HCT116 (cell line): ENCODE measurements at regions not wholly inside any gene's neighbourhood (a gene's known extent, or its start where the extent isn't known, plus 50 kb on each side); places are given as distances from the start of the nearest gene placed in this dataset.
A peak's percentile ranks its signal among the peaks of the same experiment; 100 is the strongest.

ENCODE experiments used
- ATAC-seq: fragments of 200-7000 bp; cut with Tn5 transposase; 2 replicates; pipeline ENCODE4 v1.9.1; 2020; ENCODE audit warnings: mild to moderate bottlenecking, moderate library complexity
- BruUV-seq: library from RNA; stranded (reverse); fragments of 400-500 nt; replicated peaks from 2 replicates; lab custom pipeline; 2021; lab: Mats Ljungman, UMichigan
- CTCF ChIA-PET: fragments of 300-600 bp; sonication (Branson Sonifier 250); formaldehyde crosslinking; loops from one replicate; lab custom pipeline; 2021; ENCODE audit warnings: antibody characterized with exemption; lab: Charles Lee
- POLR2A ChIA-PET: fragments of 300-600, 350-600 bp; sonication (Branson Sonifier 250); formaldehyde crosslinking; loops from one replicate; lab custom pipeline; 2021; ENCODE audit warnings: antibody characterized with exemption; lab: Charles Lee
- RAD21 ChIA-PET, 2 experiments: fragments of 300-600 bp; sonication (Branson Sonifier 250); formaldehyde crosslinking; loops; one replicate each; lab custom pipeline; 2023; ENCODE audit warnings: low total read pairs in 2 of 2; ENCODE audit not compliant: uncharacterized antibody in 2 of 2, unreplicated experiment in 2 of 2, low non-redundant PET in 1 of 2; lab: Charles Lee
- DNase-seq: peaks from one replicate; pipeline ENCODE4 v3.0.0-alpha.2; 2010; ENCODE audit warnings: low read depth, low spot score
- H2AFZ ChIP-seq: fragments of 200-600 bp; shearing (Covaris generic), sonication (generic); 2 replicates; pipeline ENCODE4 v1.6.1; 2017; ENCODE audit warnings: low read depth, mixed run types, mixed read lengths, antibody characterized with exemption, low read length; ENCODE audit not compliant: poor library complexity, severe bottlenecking
- H3K27ac ChIP-seq: 2 replicates; pipeline ENCODE4 v1.5.1; 2012; ENCODE audit warnings: low read depth, low read length
- H3K27me3 ChIP-seq: fragments of 200-600 bp; sonication (generic); 2 replicates; pipeline ENCODE4 v1.6.1; 2016; ENCODE audit warnings: mixed run types, low read length, mixed read lengths; ENCODE audit not compliant: insufficient read depth
- H3K36me3 ChIP-seq, 2 experiments: fragments of 200-500 bp in 1 of 2; fragments of 200-600 bp in 1 of 2; sonication (Bioruptor generic) in 1 of 2; sonication (generic) in 1 of 2; 2 replicates each; pipeline versions ENCODE4 v1.5.1 to v1.6.1; 2014 to 2016; ENCODE audit warnings: low read length in 2 of 2, inconsistent platforms in 1 of 2, mixed read lengths in 1 of 2, mixed run types in 1 of 2; ENCODE audit not compliant: insufficient read depth in 2 of 2, control insufficient read depth in 1 of 2
- H3K4me1 ChIP-seq, 2 experiments: fragments of 200-600 bp in 1 of 2; sonication (generic) in 1 of 2; 2 replicates each; pipeline versions ENCODE4 v1.5.1 to v1.6.1; 2012 to 2017; ENCODE audit warnings: low read length in 2 of 2, inconsistent platforms in 1 of 2, mild to moderate bottlenecking in 1 of 2, mixed read lengths in 1 of 2, mixed run types in 1 of 2, moderate library complexity in 1 of 2; ENCODE audit not compliant: insufficient read depth in 2 of 2, control insufficient read depth in 1 of 2
- H3K4me2 ChIP-seq: fragments of 200-600 bp; sonication (generic); 2 replicates; pipeline ENCODE4 v1.6.1; 2017; ENCODE audit warnings: mixed run types, low read length, mixed read lengths
- H3K4me3 ChIP-seq, 2 experiments: fragments of 200-600 bp in 1 of 2; sonication (generic) in 1 of 2; replicated peaks in 1 of 2; 2 replicates each; pipeline ENCODE4 v1.5.1; 2011 to 2016; ENCODE audit warnings: low read length in 2 of 2, control low read depth in 1 of 2, low read depth in 1 of 2, mild to moderate bottlenecking in 1 of 2, mixed read lengths in 1 of 2, mixed run types in 1 of 2
- H3K79me2 ChIP-seq: fragments of 200-600 bp; sonication (generic); 2 replicates; pipeline ENCODE4 v1.6.1; 2017; ENCODE audit warnings: mild to moderate bottlenecking, mixed run types, low read length, moderate library complexity, mixed read lengths; ENCODE audit not compliant: insufficient read depth
- H3K9ac ChIP-seq: fragments of 200-600 bp; sonication (generic); 2 replicates; pipeline ENCODE4 v1.6.1; 2016; ENCODE audit warnings: low read length, mixed read lengths
- H3K9me2 ChIP-seq: fragments of 200-600 bp; sonication (generic), shearing (Covaris generic); 2 replicates; pipeline ENCODE4 v1.6.1; 2017; ENCODE audit warnings: mixed run types, mild to moderate bottlenecking, moderate library complexity; ENCODE audit not compliant: insufficient read depth
- H3K9me3 ChIP-seq, 2 experiments: fragments of 200-500 bp in 1 of 2; fragments of 200-600 bp in 1 of 2; sonication (Bioruptor generic) in 1 of 2; sonication (generic) in 1 of 2; 2 replicates each; pipeline ENCODE4 v1.6.1; 2014 to 2017; ENCODE audit warnings: low read length in 2 of 2, mixed read lengths in 2 of 2, inconsistent platforms in 1 of 2, low read depth in 1 of 2, mild to moderate bottlenecking in 1 of 2, mixed run types in 1 of 2, moderate library complexity in 1 of 2; ENCODE audit not compliant: control insufficient read depth in 1 of 2, insufficient read depth in 1 of 2
- H4K20me1 ChIP-seq: fragments of 200-600 bp; sonication (generic), shearing (Covaris generic); 2 replicates; pipeline ENCODE4 v1.6.1; 2017; ENCODE audit warnings: mixed run types, mild to moderate bottlenecking, moderate library complexity; ENCODE audit not compliant: insufficient read depth
- CBX3 ChIP-seq: IDR thresholded peaks from 2 replicates; pipeline ENCODE4 v1.6.1; 2012; ENCODE audit warnings: low read depth
- ELF1 ChIP-seq: IDR thresholded peaks from 2 replicates; pipeline ENCODE4 v1.6.1; 2012; ENCODE audit warnings: low read depth, borderline replicate concordance
- EZH2phosphoT487 ChIP-seq: fragments of 200-600 bp; IDR thresholded peaks from 2 replicates; pipeline ENCODE4 v1.6.1; 2018; ENCODE audit warnings: antibody characterized with exemption, borderline replicate concordance
- POLR2AphosphoS5 ChIP-seq: IDR thresholded peaks from 2 replicates; pipeline ENCODE4 v1.6.1; 2011; ENCODE audit warnings: mild to moderate bottlenecking, low read depth, low read length, moderate library complexity
- RAD21 ChIP-seq: IDR thresholded peaks from 2 replicates; pipeline ENCODE4 v1.6.1; 2012; ENCODE audit warnings: low read depth, mild to moderate bottlenecking
- SP1 ChIP-seq: IDR thresholded peaks from 2 replicates; pipeline ENCODE4 v1.6.1; 2012; ENCODE audit warnings: low read depth
- SRF ChIP-seq: IDR thresholded peaks from 2 replicates; pipeline ENCODE4 v1.6.1; 2012; ENCODE audit warnings: low read depth
- intact Hi-C: fragments of 100-400 bp; cut with micrococcal nuclease; formaldehyde crosslinking; loops from 2 replicates; pipeline ENCODE4 v1.10.0; 2022
- TF ChIP-seq, protein P1 (sequence below): IDR thresholded peaks from 2 replicates; pipeline ENCODE4 v1.6.1; 2011; ENCODE audit warnings: mild to moderate bottlenecking, low read length, moderate library complexity; ENCODE audit not compliant: insufficient replicate concordance; ENCODE audit errors: extremely low read depth
- TF ChIP-seq, protein P2 (sequence below), 3 experiments: fragments of 200-600 bp in 1 of 3; sonication (generic) in 1 of 3; IDR thresholded peaks in 2 of 3; conservative IDR thresholded peaks in 1 of 3; 2 replicates each; pipeline ENCODE4 v1.5.1; 2012 to 2017; ENCODE audit warnings: low read depth in 2 of 3, low read length in 2 of 3, antibody characterized with exemption in 1 of 3, borderline replicate concordance in 1 of 3, control low read depth in 1 of 3, mild to moderate bottlenecking in 1 of 3, mixed read lengths in 1 of 3, mixed run types in 1 of 3, moderate library complexity in 1 of 3; ENCODE audit not compliant: insufficient read depth in 1 of 3

DNA sequence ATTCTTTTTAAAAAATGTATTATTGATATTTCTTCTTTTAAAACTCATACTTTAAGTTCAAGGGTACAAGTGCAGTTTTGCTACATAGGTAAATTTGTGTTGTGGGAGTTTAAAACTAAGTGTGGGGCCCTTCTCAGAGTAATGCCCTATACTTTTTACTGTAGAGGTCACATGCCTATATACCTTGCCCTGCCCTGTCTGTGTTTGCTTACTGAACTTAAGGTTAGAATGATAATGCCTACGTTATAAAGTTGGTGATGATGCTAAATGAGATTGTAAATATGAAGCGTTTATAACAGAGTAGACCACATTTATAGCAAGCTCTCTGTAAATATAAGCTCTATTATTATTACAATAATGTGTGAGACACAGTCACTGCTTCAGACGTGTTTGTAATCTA, 261.9 kb downstream of the RASSF9 start:
- no peaks in the 10 kb centered on the region for H3K9me3 ChIP-seq
- H4K20me1 ChIP-seq = no peaks in the 10 kb centered on the region
- H3K4me2 ChIP-seq = no peak overlapping the region
- ChIA-PET RAD21 (no interaction called here), POLR2A (no interaction called here), CTCF (interaction anchor here (0.9 to 4.1 kb wide), 5 partner anchors 11 to 347 kb away, joined by 3 to 70 read pairs (median 4); no protein-coding TSS in a partner anchor)
- no peak overlapping the region for H2AFZ ChIP-seq
- no peaks in the 10 kb centered on the region for H3K36me3 ChIP-seq
- H3K27me3 ChIP-seq = no peaks in the 10 kb centered on the region
- H3K4me3 ChIP-seq = no peak overlapping the region
- TF ChIP-seq SRF (no peak), SP1 (no peak), POLR2AphosphoS5 (no peak)
- TF ChIP-seq, protein P1, sequence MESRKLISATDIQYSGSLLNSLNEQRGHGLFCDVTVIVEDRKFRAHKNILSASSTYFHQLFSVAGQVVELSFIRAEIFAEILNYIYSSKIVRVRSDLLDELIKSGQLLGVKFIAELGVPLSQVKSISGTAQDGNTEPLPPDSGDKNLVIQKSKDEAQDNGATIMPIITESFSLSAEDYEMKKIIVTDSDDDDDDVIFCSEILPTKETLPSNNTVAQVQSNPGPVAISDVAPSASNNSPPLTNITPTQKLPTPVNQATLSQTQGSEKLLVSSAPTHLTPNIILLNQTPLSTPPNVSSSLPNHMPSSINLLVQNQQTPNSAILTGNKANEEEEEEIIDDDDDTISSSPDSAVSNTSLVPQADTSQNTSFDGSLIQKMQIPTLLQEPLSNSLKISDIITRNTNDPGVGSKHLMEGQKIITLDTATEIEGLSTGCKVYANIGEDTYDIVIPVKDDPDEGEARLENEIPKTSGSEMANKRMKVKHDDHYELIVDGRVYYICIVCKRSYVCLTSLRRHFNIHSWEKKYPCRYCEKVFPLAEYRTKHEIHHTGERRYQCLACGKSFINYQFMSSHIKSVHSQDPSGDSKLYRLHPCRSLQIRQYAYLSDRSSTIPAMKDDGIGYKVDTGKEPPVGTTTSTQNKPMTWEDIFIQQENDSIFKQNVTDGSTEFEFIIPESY = no peak
- no TSS peak for BruUV-seq
- H3K4me1 ChIP-seq = no peaks in the 10 kb centered on the region
- no peak for ATAC-seq
- DNase-seq = no peak
- no peaks in the 10 kb centered on the region for H3K9me2 ChIP-seq
- intact Hi-C loops = no loop called here
- H3K27ac ChIP-seq = no peak overlapping the region
- no peak overlapping the region for H3K9ac ChIP-seq
- no peaks in the 10 kb centered on the region for H3K79me2 ChIP-seq

DNA sequence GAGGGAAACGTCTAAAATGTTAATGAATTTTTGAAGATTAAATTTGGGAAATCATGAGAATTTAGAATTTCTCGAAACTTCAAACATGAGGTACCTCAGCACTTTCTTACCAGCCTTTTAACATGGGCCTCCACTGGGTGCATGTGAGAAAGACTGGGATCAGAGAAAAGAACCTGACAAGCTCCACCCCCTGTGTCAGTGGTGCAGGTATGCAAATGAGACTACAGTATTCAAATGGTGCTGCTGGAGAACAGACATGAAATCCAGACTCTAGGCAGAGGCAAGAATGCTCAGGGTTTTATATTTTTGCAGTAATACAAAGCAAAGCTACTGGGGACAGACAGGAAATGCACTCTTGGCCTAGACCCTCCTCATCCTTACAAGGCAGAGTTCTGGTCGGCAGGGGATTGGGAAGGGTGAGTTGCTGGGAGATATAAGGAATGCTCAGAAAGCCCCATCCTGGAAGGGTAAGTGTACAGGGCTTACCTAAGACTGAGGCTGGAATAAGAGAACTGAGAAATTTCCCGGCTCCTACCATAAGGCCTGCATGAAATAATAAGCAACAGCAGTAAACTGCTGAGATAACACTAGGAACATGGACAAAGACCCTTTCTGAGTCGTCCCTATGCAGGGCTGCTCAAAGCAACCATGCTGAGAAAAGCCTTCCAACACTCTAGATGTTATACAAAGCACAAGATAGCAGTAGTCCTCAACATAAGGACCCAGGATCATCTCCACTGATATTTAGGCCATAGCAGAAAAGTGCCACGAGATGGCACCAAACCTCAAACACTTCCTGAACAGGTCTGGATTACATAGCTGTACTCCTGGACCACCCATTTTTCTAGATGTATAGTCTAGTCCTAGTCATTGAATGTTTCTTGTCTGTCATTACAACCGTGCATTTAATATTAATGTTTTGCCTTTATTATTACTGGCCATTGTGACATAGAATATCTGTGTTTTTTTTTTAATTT, 260.8 kb downstream of the RASSF9 start:
- ChIA-PET RAD21 (interaction anchor here (0.7 to 1.5 kb wide), 3 partner anchors 107 to 292 kb away, joined by 3 to 8 read pairs (median 6); no protein-coding TSS in a partner anchor), POLR2A (no interaction called here), CTCF (interaction anchor here (0.6 to 4.1 kb wide), 13 partner anchors 9 to 345 kb away, joined by 3 to 70 read pairs (median 5); no protein-coding TSS in a partner anchor)
- H3K9me2 ChIP-seq = no peaks in the 10 kb centered on the region
- no TSS peak for BruUV-seq
- DNase-seq (peak; percentile 54), ATAC-seq (peak; percentile 99)
- H3K36me3 ChIP-seq = no peaks in the 10 kb centered on the region
- no peaks in the 10 kb centered on the region for H3K9me3 ChIP-seq
- intact Hi-C loops = loop anchor here (1.0 to 5.0 kb wide), 2 partner anchors 292 to 347 kb away; no protein-coding TSS in a partner anchor
- no peak overlapping the region for H3K27ac ChIP-seq
- no peaks in the 10 kb centered on the region for H3K4me1 ChIP-seq
- no peak overlapping the region for H3K9ac ChIP-seq
- no peaks in the 10 kb centered on the region for H3K27me3 ChIP-seq
- H3K4me3 ChIP-seq = no peak overlapping the region
- H3K4me2 ChIP-seq = no peak overlapping the region
- TF ChIP-seq, protein P2, sequence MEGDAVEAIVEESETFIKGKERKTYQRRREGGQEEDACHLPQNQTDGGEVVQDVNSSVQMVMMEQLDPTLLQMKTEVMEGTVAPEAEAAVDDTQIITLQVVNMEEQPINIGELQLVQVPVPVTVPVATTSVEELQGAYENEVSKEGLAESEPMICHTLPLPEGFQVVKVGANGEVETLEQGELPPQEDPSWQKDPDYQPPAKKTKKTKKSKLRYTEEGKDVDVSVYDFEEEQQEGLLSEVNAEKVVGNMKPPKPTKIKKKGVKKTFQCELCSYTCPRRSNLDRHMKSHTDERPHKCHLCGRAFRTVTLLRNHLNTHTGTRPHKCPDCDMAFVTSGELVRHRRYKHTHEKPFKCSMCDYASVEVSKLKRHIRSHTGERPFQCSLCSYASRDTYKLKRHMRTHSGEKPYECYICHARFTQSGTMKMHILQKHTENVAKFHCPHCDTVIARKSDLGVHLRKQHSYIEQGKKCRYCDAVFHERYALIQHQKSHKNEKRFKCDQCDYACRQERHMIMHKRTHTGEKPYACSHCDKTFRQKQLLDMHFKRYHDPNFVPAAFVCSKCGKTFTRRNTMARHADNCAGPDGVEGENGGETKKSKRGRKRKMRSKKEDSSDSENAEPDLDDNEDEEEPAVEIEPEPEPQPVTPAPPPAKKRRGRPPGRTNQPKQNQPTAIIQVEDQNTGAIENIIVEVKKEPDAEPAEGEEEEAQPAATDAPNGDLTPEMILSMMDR (IDR thresholded peaks at IDR 0.05 in 2 of 3, conservative IDR thresholded peaks at IDR 0.05 in 1 of 3; ENCODE audit: borderline replicate concordance in 1 of 3, insufficient read depth in 1 of 3, low read depth in 2 of 3, low read length in 2 of 3) = peak; percentile 68 to 83 (median 70); a peak in 5 of 6 replicates
- 0 out of 2 replicates have a peak, but pooled peaks have one; percentile 21 for TF ChIP-seq CBX3
- peak; percentile 22; the same call in 1 of the 2 replicates for TF ChIP-seq ELF1
- no peak for TF ChIP-seq EZH2phosphoT487
- TF ChIP-seq RAD21 = peak; percentile 83
- H2AFZ ChIP-seq = no peak overlapping the region
- H3K79me2 ChIP-seq = no peaks in the 10 kb centered on the region
- no peaks in the 10 kb centered on the region for H4K20me1 ChIP-seq
